ENCODE measurements at regions not wholly inside any gene's neighbourhood (a gene's known extent, or its start where the extent isn't known, plus 50 kb on each side); places are given as distances from the start of the nearest gene placed in this dataset.
"Not testable (repeated sequence)": the region's sequence is repeated elsewhere in the genome, so short reads cannot be mapped to it uniquely, and the experiment has no call there.

GRCh38 chr13:87331178-87331577 lies 340.0 kb upstream of the SLITRK5 start:
- TF ChIP-seq LEF1 (IDR thresholded peaks at IDR 0.05; ENCODE audit: borderline replicate concordance), result no peak
- TF ChIP-seq ZNF384 (IDR thresholded peaks at IDR 0.05), result no peak
- ChIA-PET POLR2A (no interaction called here), CTCF (interaction anchor here (0.6 kb wide), 1 partner anchor 9 kb away, joined by 3 read pairs; no protein-coding TSS in a partner anchor)
- DNase-seq (ENCODE audit: extremely low spot score), result no peak

DNA sequence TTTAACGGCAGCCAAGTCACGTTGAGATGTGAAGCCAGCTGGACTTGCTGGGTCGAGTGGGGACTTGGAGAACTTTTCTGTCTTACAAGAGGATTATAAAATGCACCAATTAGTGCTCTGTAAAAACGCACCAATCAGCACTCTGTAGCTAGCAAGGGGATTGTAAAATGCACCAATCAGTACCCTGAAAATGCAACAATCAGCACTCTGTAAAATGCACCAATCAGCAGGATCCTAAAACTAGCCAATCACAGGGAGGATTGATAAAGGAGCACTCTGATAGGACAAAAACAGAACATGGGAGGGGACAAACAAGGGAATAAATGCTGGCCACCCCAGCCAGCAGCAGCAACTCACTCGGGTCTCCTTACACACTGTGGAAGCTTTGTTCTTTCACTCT lies 337.6 kb upstream of the SLITRK5 start:
- CTCF ChIA-PET, result no interaction called here
- TF ChIP-seq L3MBTL2 (conservative IDR thresholded peaks at IDR 0.05), result no peak
- TF ChIP-seq ZNF384 (IDR thresholded peaks at IDR 0.05), result no peak
- TF ChIP-seq ELF4 (IDR thresholded peaks at IDR 0.05), result no peak
- TF ChIP-seq FOXA1 (IDR thresholded peaks at IDR 0.05), result no peak
- TF ChIP-seq HDGF (IDR thresholded peaks at IDR 0.05; ENCODE audit: borderline replicate concordance), result no peak
- TF ChIP-seq ARNT (IDR thresholded peaks at IDR 0.05), result no peak
- no peak for TF ChIP-seq CTBP1 (IDR thresholded peaks at IDR 0.05; ENCODE audit: borderline replicate concordance)
- no peak for TF ChIP-seq LEF1 (IDR thresholded peaks at IDR 0.05; ENCODE audit: borderline replicate concordance)
- TF ChIP-seq TARDBP (IDR thresholded peaks at IDR 0.05), result no peak
- no peak for TF ChIP-seq FOXK2 (IDR thresholded peaks at IDR 0.05)
- no peak for TF ChIP-seq SUZ12 (IDR thresholded peaks at IDR 0.05)
- TF ChIP-seq SP1 (IDR thresholded peaks at IDR 0.05), result no peak
- TF ChIP-seq PKNOX1 (IDR thresholded peaks at IDR 0.05), result no peak
- no peak for TF ChIP-seq BHLHE40 (IDR thresholded peaks at IDR 0.05; ENCODE audit: borderline replicate concordance)
- no peak for TF ChIP-seq NFRKB (IDR thresholded peaks at IDR 0.05)
- TF ChIP-seq FOXM1 (IDR thresholded peaks at IDR 0.05; ENCODE audit: borderline replicate concordance), result no peak
- no peak for DNase-seq (ENCODE audit: extremely low spot score)
- POLR2A ChIA-PET, result no interaction called here

DNA sequence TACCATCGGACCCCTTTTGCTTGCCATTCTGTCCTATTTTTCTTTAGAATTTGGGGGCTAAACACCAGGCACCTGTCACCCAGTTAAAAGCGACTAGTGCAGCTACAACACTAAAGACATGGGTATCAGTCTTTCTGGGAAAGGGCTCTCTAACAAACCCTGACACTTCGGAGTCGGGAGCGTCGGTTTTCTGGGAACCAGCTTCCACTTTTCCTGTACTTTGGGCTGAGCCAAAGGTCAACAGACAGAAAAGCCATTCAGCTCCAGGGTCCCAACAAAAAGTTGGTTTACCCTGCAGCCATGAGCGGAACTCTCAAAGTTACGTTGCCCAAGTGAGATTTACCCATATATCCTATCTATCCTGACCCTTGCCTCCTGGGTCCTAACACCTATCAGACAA lies 337.0 kb upstream of the SLITRK5 start:
- no peak for TF ChIP-seq TARDBP (IDR thresholded peaks at IDR 0.05)
- no peak for TF ChIP-seq HDGF (IDR thresholded peaks at IDR 0.05; ENCODE audit: borderline replicate concordance)
- no peak for TF ChIP-seq ARNT (IDR thresholded peaks at IDR 0.05)
- TF ChIP-seq SUZ12 (IDR thresholded peaks at IDR 0.05), result no peak
- TF ChIP-seq FOXA1 (IDR thresholded peaks at IDR 0.05), result no peak
- TF ChIP-seq FOXK2 (IDR thresholded peaks at IDR 0.05), result no peak
- TF ChIP-seq LEF1 (IDR thresholded peaks at IDR 0.05; ENCODE audit: borderline replicate concordance), result no peak
- no peak for TF ChIP-seq SP1 (IDR thresholded peaks at IDR 0.05)
- ChIA-PET POLR2A (no interaction called here), CTCF (no interaction called here)
- no peak for DNase-seq (ENCODE audit: extremely low spot score)

GRCh38 chr13:87336346-87336889 lies 334.8 kb upstream of the SLITRK5 start:
- DNase-seq (ENCODE audit: extremely low spot score); CTCF ChIA-PET; POLR2A ChIA-PET: not testable (repeated sequence)

- DNase-seq (ENCODE audit: extremely low spot score), result no peak
- CTCF ChIA-PET, result no interaction called here
- no peak for TF ChIP-seq CTBP1 (IDR thresholded peaks at IDR 0.05; ENCODE audit: borderline replicate concordance)
- TF ChIP-seq HDGF (IDR thresholded peaks at IDR 0.05; ENCODE audit: borderline replicate concordance), result no peak
- TF ChIP-seq SUZ12 (IDR thresholded peaks at IDR 0.05), result no peak
- TF ChIP-seq BHLHE40 (IDR thresholded peaks at IDR 0.05; ENCODE audit: borderline replicate concordance), result no peak
- no peak for TF ChIP-seq NFRKB (IDR thresholded peaks at IDR 0.05)
- no peak for TF ChIP-seq L3MBTL2 (conservative IDR thresholded peaks at IDR 0.05)
- no peak for TF ChIP-seq LEF1 (IDR thresholded peaks at IDR 0.05; ENCODE audit: borderline replicate concordance)
- TF ChIP-seq PKNOX1 (IDR thresholded peaks at IDR 0.05), result no peak
- TF ChIP-seq FOXM1 (IDR thresholded peaks at IDR 0.05; ENCODE audit: borderline replicate concordance), result no peak
- TF ChIP-seq ZNF384 (IDR thresholded peaks at IDR 0.05), result no peak
- no peak for TF ChIP-seq FOXK2 (IDR thresholded peaks at IDR 0.05)
- POLR2A ChIA-PET, result no interaction called here
Measured at GRCh38 chr13:87344176-87344575, 327.0 kb upstream of the SLITRK5 start.

DNA sequence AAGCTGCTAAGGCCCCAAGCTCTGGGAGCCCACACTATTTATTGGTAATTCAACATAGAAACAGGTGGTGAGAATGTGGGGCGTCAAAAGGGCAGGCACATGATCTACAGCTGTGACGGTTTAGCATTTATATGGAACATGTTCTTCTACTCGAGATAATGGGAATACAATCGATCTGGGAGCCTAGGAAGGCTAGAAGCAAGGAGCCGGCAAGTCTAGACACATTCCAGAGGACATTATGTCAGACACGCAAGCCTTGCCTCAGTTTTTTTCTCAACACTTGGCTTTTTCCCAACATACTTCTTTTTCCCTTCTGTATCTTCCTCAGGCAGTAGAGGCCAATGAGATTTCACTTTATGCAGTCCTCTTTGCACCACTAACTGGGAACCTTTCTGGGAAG lies 315.7 kb upstream of the SLITRK5 start:
- POLR2A ChIA-PET, result no interaction called here
- CTCF ChIA-PET, result no interaction called here
- TF ChIP-seq PKNOX1 (IDR thresholded peaks at IDR 0.05), result no peak
- TF ChIP-seq FOXM1 (IDR thresholded peaks at IDR 0.05; ENCODE audit: borderline replicate concordance), result no peak
- TF ChIP-seq BHLHE40 (IDR thresholded peaks at IDR 0.05; ENCODE audit: borderline replicate concordance), result no peak
- no peak for TF ChIP-seq SP1 (IDR thresholded peaks at IDR 0.05)
- TF ChIP-seq CTBP1 (IDR thresholded peaks at IDR 0.05; ENCODE audit: borderline replicate concordance), result no peak
- no peak for TF ChIP-seq ARNT (IDR thresholded peaks at IDR 0.05)
- TF ChIP-seq HDGF (IDR thresholded peaks at IDR 0.05; ENCODE audit: borderline replicate concordance), result no peak
- no peak for TF ChIP-seq SUZ12 (IDR thresholded peaks at IDR 0.05)
- no peak for TF ChIP-seq FOXK2 (IDR thresholded peaks at IDR 0.05)
- TF ChIP-seq FOXA1 (IDR thresholded peaks at IDR 0.05), result no peak
- TF ChIP-seq ZNF384 (IDR thresholded peaks at IDR 0.05), result no peak
- DNase-seq (ENCODE audit: extremely low spot score), result no peak

DNA sequence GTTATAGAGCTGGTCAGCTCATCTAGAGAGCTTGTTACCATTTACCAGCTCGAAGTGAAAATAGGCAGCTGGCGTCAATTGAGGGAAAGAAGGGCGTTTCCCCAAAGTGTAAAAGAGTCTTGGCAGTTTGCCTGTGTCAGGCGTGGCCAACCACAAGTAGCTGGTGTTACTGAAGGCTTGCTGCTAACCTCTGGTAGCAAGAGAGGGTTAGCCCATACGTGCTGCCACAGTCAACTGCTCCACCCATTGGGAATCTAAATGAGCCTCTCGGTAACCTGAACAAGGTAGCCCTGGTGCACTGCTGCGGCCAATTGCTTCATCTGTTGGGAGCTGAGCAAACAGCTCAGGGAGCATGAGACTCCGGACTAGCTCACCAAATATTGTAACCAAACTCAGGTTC lies 314.9 kb upstream of the SLITRK5 start:
- POLR2A ChIA-PET, result no interaction called here
- no peak for DNase-seq (ENCODE audit: extremely low spot score)
- CTCF ChIA-PET, result no interaction called here
- TF ChIP-seq FOXK2 (IDR thresholded peaks at IDR 0.05) (no peak), ARNT (IDR thresholded peaks at IDR 0.05) (no peak), BHLHE40 (IDR thresholded peaks at IDR 0.05; ENCODE audit: borderline replicate concordance) (no peak), TARDBP (IDR thresholded peaks at IDR 0.05) (no peak), NFRKB (IDR thresholded peaks at IDR 0.05) (no peak), LEF1 (IDR thresholded peaks at IDR 0.05; ENCODE audit: borderline replicate concordance) (no peak), FOXA1 (IDR thresholded peaks at IDR 0.05) (no peak), SUZ12 (IDR thresholded peaks at IDR 0.05) (no peak), FOXM1 (IDR thresholded peaks at IDR 0.05; ENCODE audit: borderline replicate concordance) (no peak), HDGF (IDR thresholded peaks at IDR 0.05; ENCODE audit: borderline replicate concordance) (no peak), SP1 (IDR thresholded peaks at IDR 0.05) (no peak)
